PFSK-1 (cell line): ENCODE measurements at regions not wholly inside any gene's neighbourhood (a gene's known extent, or its start where the extent isn't known, plus 50 kb on each side); places are given as distances from the start of the nearest gene placed in this dataset.

ENCODE experiments used
- SIN3A ChIP-seq: IDR thresholded peaks from 2 replicates; pipeline ENCODE4 v1.6.1; 2012; ENCODE audit warnings: mild to moderate bottlenecking, low read length, moderate library complexity, borderline replicate concordance; ENCODE audit not compliant: insufficient read depth
- TF ChIP-seq, protein P1 (sequence below), 2 experiments: IDR thresholded peaks; 2 replicates each; pipeline versions ENCODE4 v1.6.1 to v1.8.0; 2011 to 2012; ENCODE audit warnings: low read depth in 2 of 2, low read length in 2 of 2, control low read depth in 1 of 2, inconsistent platforms in 1 of 2, mild to moderate bottlenecking in 1 of 2, moderate library complexity in 1 of 2; ENCODE audit not compliant: insufficient read depth in 1 of 2

DNA sequence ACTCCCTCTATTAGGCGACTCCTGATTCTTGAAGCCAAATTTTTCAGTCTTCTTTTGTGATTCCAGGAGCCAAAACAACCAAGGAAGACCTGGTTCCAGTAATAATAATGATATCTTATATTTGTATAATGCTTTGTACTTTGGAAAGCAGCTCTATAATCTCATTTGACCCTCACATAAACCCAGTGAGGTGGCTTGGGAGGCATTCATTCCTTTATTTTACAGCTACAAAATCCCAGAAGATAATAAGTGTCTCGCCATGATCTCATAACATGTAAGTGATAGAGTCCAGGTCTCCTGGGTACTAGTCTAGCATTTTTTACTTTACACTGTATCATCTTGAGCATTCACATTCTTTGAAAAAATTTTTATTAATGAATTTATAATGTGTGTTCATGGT, 143.1 kb downstream of the ACTBL2 start:
- TF ChIP-seq SIN3A: no peak
- TF ChIP-seq, protein P1, sequence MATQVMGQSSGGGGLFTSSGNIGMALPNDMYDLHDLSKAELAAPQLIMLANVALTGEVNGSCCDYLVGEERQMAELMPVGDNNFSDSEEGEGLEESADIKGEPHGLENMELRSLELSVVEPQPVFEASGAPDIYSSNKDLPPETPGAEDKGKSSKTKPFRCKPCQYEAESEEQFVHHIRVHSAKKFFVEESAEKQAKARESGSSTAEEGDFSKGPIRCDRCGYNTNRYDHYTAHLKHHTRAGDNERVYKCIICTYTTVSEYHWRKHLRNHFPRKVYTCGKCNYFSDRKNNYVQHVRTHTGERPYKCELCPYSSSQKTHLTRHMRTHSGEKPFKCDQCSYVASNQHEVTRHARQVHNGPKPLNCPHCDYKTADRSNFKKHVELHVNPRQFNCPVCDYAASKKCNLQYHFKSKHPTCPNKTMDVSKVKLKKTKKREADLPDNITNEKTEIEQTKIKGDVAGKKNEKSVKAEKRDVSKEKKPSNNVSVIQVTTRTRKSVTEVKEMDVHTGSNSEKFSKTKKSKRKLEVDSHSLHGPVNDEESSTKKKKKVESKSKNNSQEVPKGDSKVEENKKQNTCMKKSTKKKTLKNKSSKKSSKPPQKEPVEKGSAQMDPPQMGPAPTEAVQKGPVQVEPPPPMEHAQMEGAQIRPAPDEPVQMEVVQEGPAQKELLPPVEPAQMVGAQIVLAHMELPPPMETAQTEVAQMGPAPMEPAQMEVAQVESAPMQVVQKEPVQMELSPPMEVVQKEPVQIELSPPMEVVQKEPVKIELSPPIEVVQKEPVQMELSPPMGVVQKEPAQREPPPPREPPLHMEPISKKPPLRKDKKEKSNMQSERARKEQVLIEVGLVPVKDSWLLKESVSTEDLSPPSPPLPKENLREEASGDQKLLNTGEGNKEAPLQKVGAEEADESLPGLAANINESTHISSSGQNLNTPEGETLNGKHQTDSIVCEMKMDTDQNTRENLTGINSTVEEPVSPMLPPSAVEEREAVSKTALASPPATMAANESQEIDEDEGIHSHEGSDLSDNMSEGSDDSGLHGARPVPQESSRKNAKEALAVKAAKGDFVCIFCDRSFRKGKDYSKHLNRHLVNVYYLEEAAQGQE (IDR thresholded peaks at IDR 0.05; ENCODE audit: insufficient read depth in 1 of 2, low read depth in 2 of 2, low read length in 2 of 2): no peak
